Neuronal stem cell (in vitro differentiated cells): ENCODE measurements at regions not wholly inside any gene's neighbourhood (a gene's known extent, or its start where the extent isn't known, plus 50 kb on each side); places are given as distances from the start of the nearest gene placed in this dataset.

Source experiments
- DNase-seq: peaks from one replicate; pipeline ENCODE4 v3.0.0-alpha.2; 2013; ENCODE audit warnings: low spot score
- H2AFZ ChIP-seq: one replicate; pipeline ENCODE4 v1.6.1; 2013; ENCODE audit warnings: mild to moderate bottlenecking, low read length, inconsistent platforms
- H2AK5ac ChIP-seq: 2 replicates; pipeline ENCODE4 v1.6.1; 2013; ENCODE audit warnings: low read depth, mild to moderate bottlenecking, inconsistent platforms, low read length, moderate library complexity, mixed read lengths
- H2BK120ac ChIP-seq: 2 replicates; pipeline ENCODE4 v1.6.1; 2013; ENCODE audit warnings: low read depth, mild to moderate bottlenecking, inconsistent platforms, low read length, moderate library complexity, mixed read lengths
- H2BK12ac ChIP-seq: one replicate; pipeline ENCODE4 v1.6.1; 2013; ENCODE audit warnings: low read length, inconsistent platforms
- H2BK15ac ChIP-seq: 2 replicates; pipeline ENCODE4 v1.6.1; 2013; ENCODE audit warnings: mild to moderate bottlenecking, low read length, inconsistent platforms, mixed read lengths
- H2BK5ac ChIP-seq: one replicate; pipeline ENCODE4 v1.6.1; 2013; ENCODE audit warnings: inconsistent platforms, mild to moderate bottlenecking, low read length, moderate library complexity
- H3K14ac ChIP-seq: one replicate; pipeline ENCODE4 v1.6.1; 2013; ENCODE audit warnings: low read length, inconsistent platforms
- H3K18ac ChIP-seq: 2 replicates; pipeline ENCODE4 v1.6.1; 2013; ENCODE audit warnings: low read length, inconsistent platforms
- H3K23ac ChIP-seq: 2 replicates; pipeline ENCODE4 v1.6.1; 2013; ENCODE audit warnings: low read depth, mild to moderate bottlenecking, mixed read lengths, low read length, inconsistent platforms; ENCODE audit not compliant: poor library complexity
- H3K27ac ChIP-seq: replicated peaks from 3 replicates; pipeline ENCODE4 v1.5.1; 2013; ENCODE audit warnings: low read length, inconsistent platforms
- H3K27me3 ChIP-seq, 3 experiments: 2 replicates each; pipeline ENCODE4 v1.6.1; 2013; ENCODE audit warnings: low read length in 3 of 3, mild to moderate bottlenecking in 2 of 3, inconsistent platforms in 1 of 3, low read depth in 1 of 3, mixed read lengths in 1 of 3, moderate library complexity in 1 of 3; ENCODE audit not compliant: control insufficient read depth in 3 of 3, insufficient read depth in 3 of 3
- H3K36me3 ChIP-seq, 2 donors: replicated peaks in 1 of 2; 2 replicates each; pipeline ENCODE4 v1.6.1; 2013; ENCODE audit warnings: low read length in 2 of 2; ENCODE audit not compliant: control insufficient read depth in 2 of 2, insufficient read depth in 2 of 2
- H3K4ac ChIP-seq: 2 replicates; pipeline ENCODE4 v1.6.1; 2013; ENCODE audit warnings: inconsistent platforms, mild to moderate bottlenecking, low read length, moderate library complexity
- H3K4me1 ChIP-seq, 2 donors: 1 replicate in 1 of 2; 2 replicates in 1 of 2; pipeline ENCODE4 v1.6.1; 2013; ENCODE audit warnings: low read length in 2 of 2, low read depth in 1 of 2; ENCODE audit not compliant: control insufficient read depth in 2 of 2, insufficient read depth in 1 of 2
- H3K4me2 ChIP-seq: one replicate; pipeline ENCODE4 v1.6.1; 2013; ENCODE audit warnings: mild to moderate bottlenecking, low read length, inconsistent platforms; ENCODE audit not compliant: insufficient read depth, poor library complexity, severe bottlenecking
- H3K4me3 ChIP-seq, 2 donors: 2 replicates each; pipeline ENCODE4 v1.5.1; 2013; ENCODE audit warnings: low read length in 2 of 2, mild to moderate bottlenecking in 2 of 2, inconsistent platforms in 1 of 2, moderate library complexity in 1 of 2
- H3K79me1 ChIP-seq: one replicate; pipeline ENCODE4 v1.6.1; 2013; ENCODE audit warnings: low read depth, mild to moderate bottlenecking, inconsistent platforms, low read length, moderate library complexity
- H3K9ac ChIP-seq: one replicate; pipeline ENCODE4 v1.6.1; 2013; ENCODE audit warnings: mild to moderate bottlenecking, low read depth, low read length, inconsistent platforms; ENCODE audit not compliant: poor library complexity
- H3K9me3 ChIP-seq, 2 donors: replicated peaks in 1 of 2; 2 replicates each; pipeline versions ENCODE3 to v1.6.1; 2013; ENCODE audit warnings: low read length in 2 of 2, mild to moderate bottlenecking in 2 of 2, inconsistent platforms in 1 of 2, low read depth in 1 of 2, mixed read lengths in 1 of 2, moderate library complexity in 1 of 2; ENCODE audit not compliant: control insufficient read depth in 2 of 2, insufficient read depth in 1 of 2
- H4K8ac ChIP-seq: one replicate; pipeline ENCODE4 v1.6.1; 2013; ENCODE audit warnings: low read depth, mild to moderate bottlenecking, inconsistent platforms, low read length, moderate library complexity
- H4K91ac ChIP-seq: one replicate; pipeline ENCODE4 v1.6.1; 2013; ENCODE audit warnings: low read length, low read depth, mild to moderate bottlenecking, inconsistent platforms; ENCODE audit not compliant: poor library complexity
- WGBS, 2 donors: extraction: QIAGEN DNeasy Blood & Tissue Kit; methylation state at CpG; one replicate each; pipeline ENCODE4 v1.1.7; 2013; ENCODE audit warnings: missing lambda C conversion rate in 2 of 2, mixed read lengths in 1 of 2; ENCODE audit not compliant: insufficient read length in 2 of 2, insufficient replicate concordance in 1 of 2; ENCODE audit errors: extremely low coverage in 2 of 2; 5-methylcytosine and 5-hydroxymethylcytosine counted together

- Histone ChIP-seq H4K91ac (no peak overlapping the region), H3K4ac (no peak overlapping the region), H3K27ac (no peak overlapping the region), H2AK5ac (no peak overlapping the region), H3K23ac (no peak overlapping the region), H3K4me2 (no peak overlapping the region), H3K9ac (no peak overlapping the region), H3K4me3 (no peak overlapping the region), H4K8ac (no peak overlapping the region), H3K14ac (no peak overlapping the region), H2BK12ac (no peak overlapping the region), H3K79me1 (no peaks in the 10 kb centered on the region), H3K18ac (no peak overlapping the region), H2BK5ac (no peak overlapping the region), H2BK120ac (no peak overlapping the region), H2BK15ac (no peak overlapping the region), H3K27me3 (no peaks in the 10 kb centered on the region), H3K9me3 (no peaks in the 10 kb centered on the region), H3K36me3 (no peaks in the 10 kb centered on the region), H2AFZ (no peak overlapping the region), H3K4me1 (no peaks in the 10 kb centered on the region)
- no CpG with 5 or more reads among the region's 1 CpG for WGBS, 2 donors
- DNase-seq: no peak
These were observed 159.1 kb downstream of the TINAG start for GRCh38 chr6:54467384-54467783.

GRCh38 chr6:54473328-54473727 lies 165.1 kb downstream of the TINAG start:
- H4K91ac ChIP-seq: no peak overlapping the region
- no peak overlapping the region for H2BK12ac ChIP-seq
- H3K18ac ChIP-seq: no peak overlapping the region
- no peak overlapping the region for H2AFZ ChIP-seq
- no peak overlapping the region for H2BK120ac ChIP-seq
- H3K36me3 ChIP-seq: no peaks in the 10 kb centered on the region
- H3K23ac ChIP-seq: no peak overlapping the region
- no peak overlapping the region for H3K4ac ChIP-seq
- no peak overlapping the region for H2AK5ac ChIP-seq
- no peak overlapping the region for H3K9ac ChIP-seq
- no peaks in the 10 kb centered on the region for H3K79me1 ChIP-seq
- no peak overlapping the region for H3K4me2 ChIP-seq
- H3K27me3 ChIP-seq: no peaks in the 10 kb centered on the region
- no peak for DNase-seq
- no peak overlapping the region for H2BK15ac ChIP-seq
- H3K27ac ChIP-seq: no peak overlapping the region
- no CpG with 5 or more reads among the region's 4 CpGs for WGBS, 2 donors
- no peak overlapping the region for H3K4me3 ChIP-seq
- H4K8ac ChIP-seq: no peak overlapping the region
- H3K14ac ChIP-seq: no peak overlapping the region
- no peak overlapping the region for H2BK5ac ChIP-seq
- H3K4me1 ChIP-seq: no peaks in the 10 kb centered on the region
- H3K9me3 ChIP-seq: no peaks in the 10 kb centered on the region

GRCh38 chr6:54474898-54475297 lies 166.7 kb downstream of the TINAG start:
- H2BK12ac ChIP-seq: no peak overlapping the region
- no CpG with 5 or more reads among the region's 2 CpGs for WGBS, 2 donors
- no peak overlapping the region for H2BK120ac ChIP-seq
- no peaks in the 10 kb centered on the region for H3K4me1 ChIP-seq
- H3K9ac ChIP-seq: no peak overlapping the region
- no peak overlapping the region for H2AFZ ChIP-seq
- no peak overlapping the region for H2BK5ac ChIP-seq
- H3K36me3 ChIP-seq: no peaks in the 10 kb centered on the region
- H3K14ac ChIP-seq: no peak overlapping the region
- no peak overlapping the region for H3K4me2 ChIP-seq
- H3K4me3 ChIP-seq: no peak overlapping the region
- H2AK5ac ChIP-seq: no peak overlapping the region
- H3K27ac ChIP-seq: no peak overlapping the region
- DNase-seq: no peak
- H4K91ac ChIP-seq: no peak overlapping the region
- no peak overlapping the region for H2BK15ac ChIP-seq
- no peak overlapping the region for H3K23ac ChIP-seq
- no peaks in the 10 kb centered on the region for H3K9me3 ChIP-seq
- H3K79me1 ChIP-seq: no peaks in the 10 kb centered on the region
- H3K27me3 ChIP-seq: no peaks in the 10 kb centered on the region
- H4K8ac ChIP-seq: no peak overlapping the region
- no peak overlapping the region for H3K4ac ChIP-seq
- H3K18ac ChIP-seq: no peak overlapping the region

- Histone ChIP-seq H3K9me3 (no peaks in the 10 kb centered on the region), H3K18ac (no peak overlapping the region), H2BK15ac (no peak overlapping the region), H2BK5ac (no peak overlapping the region), H4K91ac (no peak overlapping the region), H2AFZ (no peak overlapping the region), H3K4ac (no peak overlapping the region), H3K23ac (no peak overlapping the region), H3K79me1 (no peaks in the 10 kb centered on the region), H3K27me3 (no peaks in the 10 kb centered on the region), H4K8ac (no peak overlapping the region), H3K36me3 (no peaks in the 10 kb centered on the region), H2BK120ac (no peak overlapping the region), H3K4me3 (peak overlapping the region in 1 of 2 donors; percentile 16), H3K9ac (no peak overlapping the region), H2AK5ac (no peak overlapping the region), H2BK12ac (no peak overlapping the region), H3K4me2 (no peak overlapping the region), H3K4me1 (no peaks in the 10 kb centered on the region), H3K14ac (no peak overlapping the region), H3K27ac (no peak overlapping the region)
- DNase-seq: no peak
- WGBS, 2 donors: no CpG with 5 or more reads among the region's 4 CpGs
These were observed 172.8 kb downstream of the TINAG start for GRCh38 chr6:54481091-54481490.
